ENCODE measurements at regions not wholly inside any gene's neighbourhood (a gene's known extent, or its start where the extent isn't known, plus 50 kb on each side); places are given as distances from the start of the nearest gene placed in this dataset.

DNA sequence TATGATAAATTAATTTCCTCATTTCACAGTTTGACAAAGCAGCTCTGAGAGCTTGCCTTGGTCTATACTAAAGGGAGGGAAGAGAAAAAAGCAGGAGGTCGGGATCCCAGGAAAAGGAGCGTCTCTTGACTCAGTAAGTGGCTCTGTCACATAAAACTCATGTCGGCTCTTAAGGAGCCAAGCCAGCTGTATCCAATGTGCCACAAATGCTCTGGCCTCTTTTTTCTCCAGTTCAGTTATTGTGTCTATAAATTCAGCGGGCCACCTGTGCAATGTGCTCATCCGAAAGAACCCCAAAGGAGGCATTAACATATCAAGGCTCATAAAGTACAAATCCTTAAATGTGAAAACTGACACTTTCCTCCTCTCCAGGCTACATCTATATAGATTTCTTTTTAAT, 337.7 kb upstream of the FAM241A start:
- TF ChIP-seq, protein P1, sequence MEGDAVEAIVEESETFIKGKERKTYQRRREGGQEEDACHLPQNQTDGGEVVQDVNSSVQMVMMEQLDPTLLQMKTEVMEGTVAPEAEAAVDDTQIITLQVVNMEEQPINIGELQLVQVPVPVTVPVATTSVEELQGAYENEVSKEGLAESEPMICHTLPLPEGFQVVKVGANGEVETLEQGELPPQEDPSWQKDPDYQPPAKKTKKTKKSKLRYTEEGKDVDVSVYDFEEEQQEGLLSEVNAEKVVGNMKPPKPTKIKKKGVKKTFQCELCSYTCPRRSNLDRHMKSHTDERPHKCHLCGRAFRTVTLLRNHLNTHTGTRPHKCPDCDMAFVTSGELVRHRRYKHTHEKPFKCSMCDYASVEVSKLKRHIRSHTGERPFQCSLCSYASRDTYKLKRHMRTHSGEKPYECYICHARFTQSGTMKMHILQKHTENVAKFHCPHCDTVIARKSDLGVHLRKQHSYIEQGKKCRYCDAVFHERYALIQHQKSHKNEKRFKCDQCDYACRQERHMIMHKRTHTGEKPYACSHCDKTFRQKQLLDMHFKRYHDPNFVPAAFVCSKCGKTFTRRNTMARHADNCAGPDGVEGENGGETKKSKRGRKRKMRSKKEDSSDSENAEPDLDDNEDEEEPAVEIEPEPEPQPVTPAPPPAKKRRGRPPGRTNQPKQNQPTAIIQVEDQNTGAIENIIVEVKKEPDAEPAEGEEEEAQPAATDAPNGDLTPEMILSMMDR (IDR thresholded peaks at IDR 0.05) = no peak
- no peak for TF ChIP-seq POLR2A (IDR thresholded peaks at IDR 0.05)
